ENCODE measurements at regions not wholly inside any gene's neighbourhood (a gene's known extent, or its start where the extent isn't known, plus 50 kb on each side); places are given as distances from the start of the nearest gene placed in this dataset.

DNA sequence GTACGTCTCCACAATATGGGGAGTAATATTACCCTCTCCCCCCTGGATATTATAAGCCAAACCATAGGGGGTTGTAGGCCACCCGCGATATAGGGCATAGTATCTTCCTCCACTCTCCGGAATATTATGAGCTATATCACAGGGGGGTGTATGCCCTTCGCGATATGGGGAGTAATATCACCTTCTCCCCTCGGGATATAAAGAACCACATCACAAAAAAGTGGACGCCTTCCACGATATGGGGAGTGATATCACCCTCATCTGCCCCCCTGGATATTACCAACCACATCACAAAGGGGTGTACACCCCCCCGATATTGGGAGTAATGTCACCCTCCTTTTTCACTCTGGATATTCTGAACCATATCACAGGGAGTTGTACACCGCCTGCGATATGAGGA, 65.5 kb upstream of the CEACAM21 start:
- Histone ChIP-seq H3K9me2 (ENCODE audit: insufficient read depth) (no peaks in the 10 kb centered on the region), H3K27ac (ENCODE audit: low read depth) (no peak overlapping the region), H2AFZ (no peak overlapping the region), H3F3A (replicated peaks; ENCODE audit: low read depth) (no peaks in the 10 kb centered on the region), H4K20me1 (replicated peaks; ENCODE audit: insufficient read depth) (no peaks in the 10 kb centered on the region), H3K27me3 (ENCODE audit: insufficient read depth) (0 out of 2 replicates have a peak, but pooled peaks cover 7% of the 10 kb centered on the region), H3K36me3 (ENCODE audit: insufficient read depth) (no peaks in the 10 kb centered on the region), H3K79me2 (replicated peaks; ENCODE audit: insufficient read depth) (no peaks in the 10 kb centered on the region), H3K4me2 (no peak overlapping the region), H3K4me1 (ENCODE audit: insufficient read depth) (no peaks in the 10 kb centered on the region), H3K4me3 (no peak overlapping the region)
- no peak overlapping the region for H3K27ac Mint-ChIP-seq
- no peak for DNase-seq (ENCODE audit: low spot score)
- H3K4me1 Mint-ChIP-seq: no peaks in the 10 kb centered on the region
- no peak for TF ChIP-seq EZH2phosphoT487 (IDR thresholded peaks at IDR 0.05; ENCODE audit: unreplicated experiment)
- no peak for TF ChIP-seq NANOG (IDR thresholded peaks at IDR 0.05; ENCODE audit: borderline replicate concordance)
- no peak for TF ChIP-seq EZH2 (IDR thresholded peaks at IDR 0.05; ENCODE audit: low read depth, unreplicated experiment)
- no peak for ATAC-seq
- H3K36me3 Mint-ChIP-seq (ENCODE audit: low read depth): no peaks in the 10 kb centered on the region
- no peak overlapping the region for H3K4me3 Mint-ChIP-seq
- peaks cover 4% of the 10 kb centered on the region; the same call in 1 of the 3 replicates for H3K9me3 Mint-ChIP-seq
- peaks cover 4% of the 10 kb centered on the region for H3K27me3 Mint-ChIP-seq (ENCODE audit: insufficient read depth, low read depth, poor library complexity)

- no peaks in the 10 kb centered on the region for H3K4me1 Mint-ChIP-seq
- peaks cover 4% of the 10 kb centered on the region for H3K27me3 Mint-ChIP-seq (ENCODE audit: insufficient read depth, low read depth, poor library complexity)
- H2AFZ ChIP-seq: no peak overlapping the region
- DNase-seq (ENCODE audit: low spot score): no peak
- H3K4me2 ChIP-seq: no peak overlapping the region
- no peak overlapping the region for H3K4me3 ChIP-seq
- no peak overlapping the region for H3K27ac ChIP-seq (ENCODE audit: low read depth)
- no peak overlapping the region for H3K4me3 Mint-ChIP-seq
- H3K9me2 ChIP-seq (ENCODE audit: insufficient read depth): no peaks in the 10 kb centered on the region
- peaks cover 4% of the 10 kb centered on the region; the same call in 1 of the 3 replicates for H3K9me3 Mint-ChIP-seq
- no peaks in the 10 kb centered on the region for H3K79me2 ChIP-seq (replicated peaks; ENCODE audit: insufficient read depth)
- 0 out of 2 replicates have a peak, but pooled peaks cover 9% of the 10 kb centered on the region for H3K27me3 ChIP-seq (ENCODE audit: insufficient read depth)
- no peaks in the 10 kb centered on the region for H4K20me1 ChIP-seq (replicated peaks; ENCODE audit: insufficient read depth)
- H3K27ac Mint-ChIP-seq: no peak overlapping the region
- H3K36me3 ChIP-seq (ENCODE audit: insufficient read depth): no peaks in the 10 kb centered on the region
- no peaks in the 10 kb centered on the region for H3F3A ChIP-seq (replicated peaks; ENCODE audit: low read depth)
- H3K4me1 ChIP-seq (ENCODE audit: insufficient read depth): no peaks in the 10 kb centered on the region
- no peaks in the 10 kb centered on the region for H3K36me3 Mint-ChIP-seq (ENCODE audit: low read depth)
- no peak for ATAC-seq
- TF ChIP-seq JUNB (IDR thresholded peaks at IDR 0.05; ENCODE audit: unreplicated experiment) (no peak), CTCF (conservative IDR thresholded peaks at IDR 0.05; ENCODE audit: low read depth in 2 of 2) (no peak), POLR2AphosphoS5 (IDR thresholded peaks at IDR 0.05; ENCODE audit: low read depth) (no peak), STAT1 (IDR thresholded peaks at IDR 0.05; ENCODE audit: unreplicated experiment) (no peak), ZNF462 (CRISPR knock-in tag; IDR thresholded peaks at IDR 0.05) (no peak), NANOG (IDR thresholded peaks at IDR 0.05; ENCODE audit: borderline replicate concordance) (no peak), ZNF331 (CRISPR knock-in tag; IDR thresholded peaks at IDR 0.05; ENCODE audit: low read depth) (no peak), ZNF114 (CRISPR knock-in tag; IDR thresholded peaks at IDR 0.05) (no peak)
- TF ChIP-seq, protein P1, sequence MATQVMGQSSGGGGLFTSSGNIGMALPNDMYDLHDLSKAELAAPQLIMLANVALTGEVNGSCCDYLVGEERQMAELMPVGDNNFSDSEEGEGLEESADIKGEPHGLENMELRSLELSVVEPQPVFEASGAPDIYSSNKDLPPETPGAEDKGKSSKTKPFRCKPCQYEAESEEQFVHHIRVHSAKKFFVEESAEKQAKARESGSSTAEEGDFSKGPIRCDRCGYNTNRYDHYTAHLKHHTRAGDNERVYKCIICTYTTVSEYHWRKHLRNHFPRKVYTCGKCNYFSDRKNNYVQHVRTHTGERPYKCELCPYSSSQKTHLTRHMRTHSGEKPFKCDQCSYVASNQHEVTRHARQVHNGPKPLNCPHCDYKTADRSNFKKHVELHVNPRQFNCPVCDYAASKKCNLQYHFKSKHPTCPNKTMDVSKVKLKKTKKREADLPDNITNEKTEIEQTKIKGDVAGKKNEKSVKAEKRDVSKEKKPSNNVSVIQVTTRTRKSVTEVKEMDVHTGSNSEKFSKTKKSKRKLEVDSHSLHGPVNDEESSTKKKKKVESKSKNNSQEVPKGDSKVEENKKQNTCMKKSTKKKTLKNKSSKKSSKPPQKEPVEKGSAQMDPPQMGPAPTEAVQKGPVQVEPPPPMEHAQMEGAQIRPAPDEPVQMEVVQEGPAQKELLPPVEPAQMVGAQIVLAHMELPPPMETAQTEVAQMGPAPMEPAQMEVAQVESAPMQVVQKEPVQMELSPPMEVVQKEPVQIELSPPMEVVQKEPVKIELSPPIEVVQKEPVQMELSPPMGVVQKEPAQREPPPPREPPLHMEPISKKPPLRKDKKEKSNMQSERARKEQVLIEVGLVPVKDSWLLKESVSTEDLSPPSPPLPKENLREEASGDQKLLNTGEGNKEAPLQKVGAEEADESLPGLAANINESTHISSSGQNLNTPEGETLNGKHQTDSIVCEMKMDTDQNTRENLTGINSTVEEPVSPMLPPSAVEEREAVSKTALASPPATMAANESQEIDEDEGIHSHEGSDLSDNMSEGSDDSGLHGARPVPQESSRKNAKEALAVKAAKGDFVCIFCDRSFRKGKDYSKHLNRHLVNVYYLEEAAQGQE (IDR thresholded peaks at IDR 0.05; ENCODE audit: unreplicated experiment): no peak
Measured at GRCh38 chr19:41511628-41512027, 64.3 kb upstream of the CEACAM21 start.
